Body of pancreas (tissue), 4 donors: ENCODE measurements at regions not wholly inside any gene's neighbourhood (a gene's known extent, or its start where the extent isn't known, plus 50 kb on each side); places are given as distances from the start of the nearest gene placed in this dataset.

Experiments used
- ATAC-seq: fragments of 150-250 bp; one replicate; pipeline ENCODE4 v1.9.1; 2016
- DNase-seq, 4 donors: peaks; one replicate each; pipeline ENCODE4 v3.0.0-alpha.2; 2019
- H3K27ac ChIP-seq, 4 donors: fragments of 200-600 bp; sonication (generic); 1 replicate in 3 of 4; 2 replicates in 1 of 4; pipeline versions ENCODE4 v1.5.1 to v1.6.1; 2016 to 2019; ENCODE audit warnings: mild to moderate bottlenecking in 1 of 4, mixed read lengths in 1 of 4, moderate library complexity in 1 of 4
- H3K27me3 ChIP-seq, 2 donors: fragments of 200-600 bp; sonication (generic); one replicate each; pipeline ENCODE4 v1.6.0; 2016; ENCODE audit warnings: mild to moderate bottlenecking in 1 of 2
- H3K36me3 ChIP-seq, 2 donors: fragments of 200-600 bp; sonication (generic); replicated peaks in 1 of 2; 2 replicates each; pipeline ENCODE4 v1.5.1; 2016; ENCODE audit warnings: low read depth in 2 of 2; ENCODE audit not compliant: insufficient read depth in 1 of 2
- H3K4me1 ChIP-seq: fragments of 200-600 bp; sonication (generic); one replicate; pipeline ENCODE4 v1.6.0; 2016
- H3K4me3 ChIP-seq, 2 donors: fragments of 200-600 bp; sonication (generic); 1 replicate in 1 of 2; 2 replicates in 1 of 2; pipeline ENCODE4 v1.5.1; 2016 to 2019
- H3K9me3 ChIP-seq, 3 donors: fragments of 200-600 bp; sonication (generic); 1 replicate in 2 of 3; 2 replicates in 1 of 3; pipeline ENCODE4 v1.5.1; 2016
- CTCF ChIP-seq, 7 experiments: fragments of 450-650 bp in 4 of 7; fragments of 200-600 bp in 3 of 7; sonication (generic) in 3 of 7; IDR thresholded peaks; one replicate each; pipeline ENCODE4 v1.5.1; 2016 to 2019; ENCODE audit warnings: antibody characterized with exemption in 7 of 7
- POLR2A ChIP-seq, 3 donors: fragments of 450-650 bp; IDR thresholded peaks; one replicate each; pipeline ENCODE4 v1.6.1; 2016; ENCODE audit warnings: antibody characterized with exemption in 3 of 3, mild to moderate bottlenecking in 2 of 3
- WGBS, 2 donors: methylation state at CpG; one replicate each; pipeline ENCODE4 v1.1.5; 2017; 5-methylcytosine and 5-hydroxymethylcytosine counted together
- intact Hi-C: fragments of 100-400 bp; cut with DNase I; formaldehyde crosslinking; loops from one replicate; pipeline ENCODE4 v1.15.1; 2023

- no peaks in the 10 kb centered on the region for H3K36me3 ChIP-seq
- no peak overlapping the region for H3K27ac ChIP-seq
- H3K27me3 ChIP-seq, result no peaks in the 10 kb centered on the region
- intact Hi-C loops, result no loop called here
- no peak for ATAC-seq
- no peak for DNase-seq
- H3K4me1 ChIP-seq, result no peaks in the 10 kb centered on the region
- 38 to 67% methylated on average over 2 of the region's 2 CpGs for WGBS, 2 donors
- H3K9me3 ChIP-seq, result no peaks in the 10 kb centered on the region
- H3K4me3 ChIP-seq, result no peak overlapping the region
- no peak for TF ChIP-seq CTCF (IDR thresholded peaks at IDR 0.05)
- TF ChIP-seq POLR2A (IDR thresholded peaks at IDR 0.05), result no peak
Observed at GRCh38 chr5:44914221-44914620, 105.5 kb downstream of the MRPS30 start.

GRCh38 chr5:44919560-44919959 is 110.8 kb downstream of the MRPS30 start:
- Histone ChIP-seq H3K27me3 (no peaks in the 10 kb centered on the region), H3K27ac (no peak overlapping the region), H3K4me3 (no peak overlapping the region), H3K36me3 (no peaks in the 10 kb centered on the region), H3K9me3 (no peaks in the 10 kb centered on the region), H3K4me1 (no peaks in the 10 kb centered on the region)
- 71 to 81% methylated on average over 1 of the region's 1 CpG for WGBS, 2 donors
- ATAC-seq (no peak), DNase-seq (no peak)
- TF ChIP-seq POLR2A (IDR thresholded peaks at IDR 0.05) (no peak), CTCF (IDR thresholded peaks at IDR 0.05) (no peak)
- intact Hi-C loops, result no loop called here

GRCh38 chr5:44927115-44927733 is 118.5 kb downstream of the MRPS30 start:
- H3K9me3 ChIP-seq, result no peaks in the 10 kb centered on the region
- no peak for ATAC-seq
- H3K4me3 ChIP-seq, result no peak overlapping the region
- H3K27me3 ChIP-seq, result no peaks in the 10 kb centered on the region
- H3K36me3 ChIP-seq, result no peaks in the 10 kb centered on the region
- no peak for TF ChIP-seq CTCF (IDR thresholded peaks at IDR 0.05)
- TF ChIP-seq POLR2A (IDR thresholded peaks at IDR 0.05), result no peak
- no peak for DNase-seq
- intact Hi-C loops, result no loop called here
- 62 to 74% methylated on average over 3 of the region's 3 CpGs for WGBS, 2 donors
- no peaks in the 10 kb centered on the region for H3K4me1 ChIP-seq
- no peak overlapping the region for H3K27ac ChIP-seq

- 66 to 70% methylated on average over 3 of the region's 3 CpGs for WGBS, 2 donors
Observed at GRCh38 chr5:44932922-44933585, 124.3 kb downstream of the MRPS30 start.

More at GRCh38 chr5:44932922-44933585, 124.3 kb downstream of the MRPS30 start:
- ATAC-seq, result no peak
- Histone ChIP-seq H3K27me3 (no peaks in the 10 kb centered on the region), H3K36me3 (no peaks in the 10 kb centered on the region), H3K27ac (no peak overlapping the region), H3K4me1 (no peaks in the 10 kb centered on the region), H3K9me3 (no peaks in the 10 kb centered on the region), H3K4me3 (no peak overlapping the region)
- TF ChIP-seq CTCF (IDR thresholded peaks at IDR 0.05), result no peak
- no peak for TF ChIP-seq POLR2A (IDR thresholded peaks at IDR 0.05)
- no peak for DNase-seq
- intact Hi-C loops, result no loop called here
